Mucosa of descending colon (tissue), 3 donors: ENCODE measurements at regions not wholly inside any gene's neighbourhood (a gene's known extent, or its start where the extent isn't known, plus 50 kb on each side); places are given as distances from the start of the nearest gene placed in this dataset.

ENCODE experiments used
- ATAC-seq: fragments of 200-7000 bp; cut with Tn5 transposase; one replicate; pipeline ENCODE4 v1.9.1; 2020; ENCODE audit warnings: mild to moderate bottlenecking, moderate library complexity
- DNase-seq, 3 donors: peaks; one replicate each; pipeline ENCODE4 v3.0.0-alpha.2; 2020
- H3K36me3 ChIP-seq: fragments of 200-600 bp; one replicate; pipeline ENCODE4 v1.8.0; 2021; ENCODE audit warnings: low read depth, mild to moderate bottlenecking
- H3K4me1 ChIP-seq: fragments of 200-600 bp; one replicate; pipeline ENCODE4 v1.8.0; 2021; ENCODE audit warnings: low read depth, mild to moderate bottlenecking
- H3K4me3 ChIP-seq: fragments of 200-600 bp; one replicate; pipeline ENCODE4 v1.8.0; 2021; ENCODE audit warnings: mild to moderate bottlenecking
- H3K9me3 ChIP-seq: fragments of 200-600 bp; one replicate; pipeline ENCODE4 v1.8.0; 2021; ENCODE audit warnings: mild to moderate bottlenecking
- CTCF ChIP-seq: fragments of 200-600 bp; IDR thresholded peaks from one replicate; pipeline ENCODE4 v1.8.0; 2022; ENCODE audit warnings: antibody characterized with exemption, mild to moderate bottlenecking
- intact Hi-C, 2 donors: fragments of 100-400 bp; cut with DNase I in 1 of 2; cut with micrococcal nuclease in 1 of 2; formaldehyde crosslinking; loops; one replicate each; pipeline versions ENCODE4 v1.11.0 to v1.11.1; 2022; cut with DNase I, micrococcal nuclease
- donor health status: DM: no; HTN: no; CAD: no; lungs with moderate emphysema.
- donor health status: DM: no; HTN: no; CAD: no.
- donor health status: DM: no; HTN: yes; CAD: no.

- DNase-seq: no peak
- Histone ChIP-seq H3K4me3 (no peak overlapping the region), H3K4me1 (no peaks in the 10 kb centered on the region), H3K9me3 (no peaks in the 10 kb centered on the region), H3K36me3 (no peaks in the 10 kb centered on the region)
- intact Hi-C loops: no loop called here
- no peak for ATAC-seq
- TF ChIP-seq CTCF: no peak
Observed at GRCh38 chr3:178397202-178397601, 139.0 kb upstream of the KCNMB2 start.

- no peak for TF ChIP-seq CTCF
- no peaks in the 10 kb centered on the region for H3K9me3 ChIP-seq
- no peak overlapping the region for H3K4me3 ChIP-seq
- no peak for ATAC-seq
- H3K36me3 ChIP-seq: no peaks in the 10 kb centered on the region
- intact Hi-C loops: no loop called here
- no peaks in the 10 kb centered on the region for H3K4me1 ChIP-seq
- DNase-seq: no peak
Observed at GRCh38 chr3:178397836-178398235, 138.4 kb upstream of the KCNMB2 start.

- no peak for TF ChIP-seq CTCF
- ATAC-seq: no peak
Observed at GRCh38 chr3:178404961-178405360, 131.3 kb upstream of the KCNMB2 start.

GRCh38 chr3:178405531-178405930, 130.7 kb upstream of the KCNMB2 start:
- Histone ChIP-seq H3K4me3 (no peak overlapping the region), H3K36me3 (no peaks in the 10 kb centered on the region), H3K9me3 (no peaks in the 10 kb centered on the region), H3K4me1 (no peaks in the 10 kb centered on the region)
- no peak for DNase-seq
- intact Hi-C loops: no loop called here
- no peak for ATAC-seq
- no peak for TF ChIP-seq CTCF

More at GRCh38 chr3:178404961-178405360, 131.3 kb upstream of the KCNMB2 start:
- Histone ChIP-seq H3K9me3 (no peaks in the 10 kb centered on the region), H3K4me3 (no peak overlapping the region), H3K4me1 (no peaks in the 10 kb centered on the region), H3K36me3 (no peaks in the 10 kb centered on the region)
- DNase-seq: no peak
- intact Hi-C loops: no loop called here

GRCh38 chr3:178406206-178406605, 130.0 kb upstream of the KCNMB2 start:
- intact Hi-C loops: no loop called here
- TF ChIP-seq CTCF: no peak
- H3K4me3 ChIP-seq: no peak overlapping the region
- no peak for DNase-seq
- no peaks in the 10 kb centered on the region for H3K9me3 ChIP-seq
- ATAC-seq: no peak
- no peaks in the 10 kb centered on the region for H3K4me1 ChIP-seq
- no peaks in the 10 kb centered on the region for H3K36me3 ChIP-seq

GRCh38 chr3:178415384-178415783, 120.9 kb upstream of the KCNMB2 start:
- no peaks in the 10 kb centered on the region for H3K4me1 ChIP-seq
- TF ChIP-seq CTCF: no peak
- no peaks in the 10 kb centered on the region for H3K9me3 ChIP-seq
- no peak overlapping the region for H3K4me3 ChIP-seq
- DNase-seq (no peak), ATAC-seq (no peak)
- intact Hi-C loops: no loop called here
- no peaks in the 10 kb centered on the region for H3K36me3 ChIP-seq
